Neural cell (in vitro differentiated cells): ENCODE measurements at regions not wholly inside any gene's neighbourhood (a gene's known extent, or its start where the extent isn't known, plus 50 kb on each side); places are given as distances from the start of the nearest gene placed in this dataset.

Experiments
- H2AFZ ChIP-seq: fragments of 200-600, 300-800 bp; sonication (generic), shearing (Covaris generic); 2 replicates; pipeline ENCODE4 v1.6.0; 2014; ENCODE audit warnings: low read depth, mild to moderate bottlenecking, antibody characterized with exemption, low read length, moderate library complexity
- H3F3A ChIP-seq: fragments of 200-600 bp; shearing (Covaris generic); 2 replicates; pipeline ENCODE4 v1.6.1; 2016; ENCODE audit warnings: mild to moderate bottlenecking, moderate library complexity, mixed read lengths, antibody characterized with exemption, low read length; ENCODE audit not compliant: insufficient read depth, poor library complexity, severe bottlenecking
- H3K27ac ChIP-seq: fragments of 200-600, 300-800 bp; sonication (generic), shearing (Covaris generic); 2 replicates; pipeline ENCODE4 v1.5.1; 2014; ENCODE audit warnings: mild to moderate bottlenecking, low read length, moderate library complexity
- H3K27me3 ChIP-seq: fragments of 300-800, 200-600 bp; sonication (generic), shearing (Covaris generic); 2 replicates; pipeline ENCODE4 v1.6.0; 2014; ENCODE audit warnings: mild to moderate bottlenecking, low read depth, low read length, moderate library complexity; ENCODE audit not compliant: insufficient read depth
- H3K36me3 ChIP-seq: fragments of 300-800, 200-600 bp; sonication (generic), shearing (Covaris generic); 2 replicates; pipeline ENCODE4 v1.5.1; 2014; ENCODE audit warnings: mild to moderate bottlenecking, antibody characterized with exemption, low read length, moderate library complexity; ENCODE audit not compliant: insufficient read depth
- H3K4me2 ChIP-seq: fragments of 300-800, 200-600 bp; sonication (generic), shearing (Covaris generic); 2 replicates; pipeline ENCODE4 v1.6.0; 2014; ENCODE audit warnings: mild to moderate bottlenecking, low read length
- H3K4me3 ChIP-seq: fragments of 300-800, 200-600 bp; sonication (generic), shearing (Covaris generic); 2 replicates; pipeline ENCODE4 v1.5.1; 2014; ENCODE audit warnings: mild to moderate bottlenecking, low read length, moderate library complexity
- H3K79me2 ChIP-seq: fragments of 200-600 bp; shearing (Covaris generic); replicated peaks from 2 replicates; pipeline ENCODE4 v1.6.0; 2014; ENCODE audit warnings: mild to moderate bottlenecking, low read length, moderate library complexity; ENCODE audit not compliant: insufficient read depth
- H3K9ac ChIP-seq: fragments of 300-800, 200-600 bp; sonication (generic), shearing (Covaris generic); 2 replicates; pipeline ENCODE4 v1.6.1; 2016; ENCODE audit warnings: mild to moderate bottlenecking, low read length, mixed read lengths
- H3K9me2 ChIP-seq: fragments of 200-600 bp; shearing (Covaris generic); 2 replicates; pipeline ENCODE4 v1.6.1; 2016; ENCODE audit warnings: mild to moderate bottlenecking, low read length, mixed read lengths; ENCODE audit not compliant: insufficient read depth
- H3K9me3 ChIP-seq: fragments of 200-600, 300-800 bp; sonication (generic), shearing (Covaris generic); 2 replicates; pipeline ENCODE4 v1.6.1; 2016; ENCODE audit warnings: mild to moderate bottlenecking, mixed run types, low read length, moderate library complexity, mixed read lengths
- H4K20me1 ChIP-seq: fragments of 200-600 bp; shearing (Covaris generic); 2 replicates; pipeline ENCODE4 v1.6.1; 2016; ENCODE audit warnings: mild to moderate bottlenecking, mixed run types; ENCODE audit not compliant: insufficient read depth
- CTCF ChIP-seq: fragments of 450-650 bp; IDR thresholded peaks from 2 replicates; pipeline ENCODE4 v1.5.1; 2014; ENCODE audit warnings: antibody characterized with exemption, mild to moderate bottlenecking, moderate library complexity; ENCODE audit not compliant: poor library complexity, severe bottlenecking
- EP300 ChIP-seq: fragments of 450-650 bp; conservative IDR thresholded peaks from 2 replicates; pipeline ENCODE4 v1.6.1; 2014; ENCODE audit warnings: antibody characterized with exemption, mild to moderate bottlenecking, moderate library complexity; ENCODE audit not compliant: poor library complexity, severe bottlenecking
- EZH2 ChIP-seq: fragments of 200-600, 300-800 bp; shearing (Covaris generic), sonication (generic); IDR thresholded peaks from 2 replicates; pipeline ENCODE4 v1.6.1; 2014; ENCODE audit warnings: antibody characterized with exemption, low read length, borderline replicate concordance, mild to moderate bottlenecking; ENCODE audit not compliant: insufficient read depth, poor library complexity, severe bottlenecking
- MXI1 ChIP-seq: fragments of 450-650 bp; conservative IDR thresholded peaks from 2 replicates; pipeline ENCODE4 v1.6.1; 2014; ENCODE audit warnings: antibody characterized with exemption, mild to moderate bottlenecking; ENCODE audit not compliant: poor library complexity, severe bottlenecking
- POLR2AphosphoS5 ChIP-seq: IDR thresholded peaks from 2 replicates; pipeline ENCODE4 v1.6.1; 2012
- RAD21 ChIP-seq: fragments of 450-650 bp; conservative IDR thresholded peaks from 2 replicates; pipeline ENCODE4 v1.6.1; 2014; ENCODE audit warnings: antibody characterized with exemption, mild to moderate bottlenecking, moderate library complexity
- REST ChIP-seq: IDR thresholded peaks from 2 replicates; pipeline ENCODE4 v1.6.1; 2012; ENCODE audit warnings: borderline replicate concordance
- SMC3 ChIP-seq: fragments of 450-650 bp; conservative IDR thresholded peaks from 2 replicates; pipeline ENCODE4 v1.6.1; 2014; ENCODE audit warnings: antibody characterized with exemption, mild to moderate bottlenecking, moderate library complexity; ENCODE audit not compliant: poor library complexity
- TAF1 ChIP-seq: IDR thresholded peaks from 2 replicates; pipeline ENCODE4 v1.6.1; 2012; ENCODE audit warnings: low read depth

- no peak overlapping the region for H3K4me3 ChIP-seq
- H4K20me1 ChIP-seq: no peaks in the 10 kb centered on the region
- no peaks in the 10 kb centered on the region for H3K27me3 ChIP-seq
- H3K9me2 ChIP-seq: no peaks in the 10 kb centered on the region
- no peak for TF ChIP-seq RAD21
- no peak for TF ChIP-seq SMC3
- TF ChIP-seq EZH2: no peak
- no peak for TF ChIP-seq TAF1
- TF ChIP-seq MXI1: no peak
- TF ChIP-seq EP300: no peak
- TF ChIP-seq REST: no peak
- TF ChIP-seq CTCF: no peak
- no peak for TF ChIP-seq POLR2AphosphoS5
- no peaks in the 10 kb centered on the region for H3K9me3 ChIP-seq
- H3K4me2 ChIP-seq: no peak overlapping the region
- no peak overlapping the region for H2AFZ ChIP-seq
- no peak overlapping the region for H3K9ac ChIP-seq
- H3K36me3 ChIP-seq: no peaks in the 10 kb centered on the region
- H3K27ac ChIP-seq: no peak overlapping the region
- no peaks in the 10 kb centered on the region for H3F3A ChIP-seq
- H3K79me2 ChIP-seq: no peaks in the 10 kb centered on the region
Observed at GRCh38 chr3:76199382-76199781, 414.0 kb upstream of the ZNF717 start.

GRCh38 chr3:76203578-76203977, 418.2 kb upstream of the ZNF717 start:
- Histone ChIP-seq H3K4me2 (no peak overlapping the region), H3K9me2 (no peaks in the 10 kb centered on the region), H4K20me1 (no peaks in the 10 kb centered on the region), H3K4me3 (no peak overlapping the region), H3F3A (no peaks in the 10 kb centered on the region), H3K9ac (no peak overlapping the region), H3K79me2 (no peaks in the 10 kb centered on the region), H3K9me3 (no peaks in the 10 kb centered on the region), H3K27ac (no peak overlapping the region), H2AFZ (no peak overlapping the region), H3K27me3 (no peaks in the 10 kb centered on the region), H3K36me3 (no peaks in the 10 kb centered on the region)
- no peak for TF ChIP-seq EZH2
- TF ChIP-seq CTCF: no peak
